ENCODE measurements at regions not wholly inside any gene's neighbourhood (a gene's known extent, or its start where the extent isn't known, plus 50 kb on each side); places are given as distances from the start of the nearest gene placed in this dataset.

DNA sequence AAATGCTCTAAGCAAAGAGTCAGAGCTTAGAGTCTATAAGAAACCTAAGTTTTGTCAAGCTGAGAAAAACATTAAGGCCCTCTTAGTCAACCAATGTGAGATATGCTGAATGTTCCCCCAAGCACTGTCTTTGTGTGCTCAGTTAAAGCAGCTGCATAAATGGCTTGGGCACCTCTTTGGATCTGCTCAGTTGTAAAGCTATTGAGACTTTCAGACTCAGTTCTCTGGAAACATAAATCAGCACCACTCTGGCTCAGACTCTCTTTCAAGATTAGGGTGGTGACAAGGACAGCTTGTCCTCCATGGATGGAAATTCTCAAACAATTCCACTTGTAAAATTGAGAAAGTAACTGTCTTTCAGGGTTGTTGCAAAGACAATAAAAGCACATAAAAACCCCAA, 807.9 kb downstream of the PRELID2 start:
- Histone ChIP-seq H3K9me3 (ENCODE audit: control insufficient read depth, insufficient read depth, low read depth, low read length) (no peaks in the 10 kb centered on the region), H3K27ac (ENCODE audit: low read length) (no peak overlapping the region), H3K36me3 (ENCODE audit: control insufficient read depth, insufficient read depth, low read length) (no peaks in the 10 kb centered on the region), H3K27me3 (ENCODE audit: control insufficient read depth, insufficient read depth, low read length) (no peaks in the 10 kb centered on the region), H3K4me1 (ENCODE audit: control insufficient read depth, insufficient read depth, low read length) (no peaks in the 10 kb centered on the region), H3K4me3 (ENCODE audit: low read depth in 2 of 2, low read length in 2 of 2) (no peak overlapping the region)
- no TSS peak for BruUV-seq (replicated peaks)
- intact Hi-C loops (cut with micrococcal nuclease; ENCODE audit: unreplicated experiment), result no loop called here
- CTCF ChIA-PET, result no interaction called here
- in situ Hi-C loops (cut with HindIII; ENCODE audit: low pct_unique_long_range_greater_than_20kb, low sequenced_read_pairs), result no loop called here
- DNase-seq (ENCODE audit: low read depth, low spot score), result no peak
- TF ChIP-seq TCF7L2 (IDR thresholded peaks at IDR 0.05; ENCODE audit: low read depth, low read length) (no peak), POLR2AphosphoS5 (IDR thresholded peaks at IDR 0.05; ENCODE audit: low read depth, low read length) (no peak), SIN3A (IDR thresholded peaks at IDR 0.05; ENCODE audit: borderline replicate concordance, insufficient read depth, low read depth, low read length) (no peak)
- TF ChIP-seq, protein P1, sequence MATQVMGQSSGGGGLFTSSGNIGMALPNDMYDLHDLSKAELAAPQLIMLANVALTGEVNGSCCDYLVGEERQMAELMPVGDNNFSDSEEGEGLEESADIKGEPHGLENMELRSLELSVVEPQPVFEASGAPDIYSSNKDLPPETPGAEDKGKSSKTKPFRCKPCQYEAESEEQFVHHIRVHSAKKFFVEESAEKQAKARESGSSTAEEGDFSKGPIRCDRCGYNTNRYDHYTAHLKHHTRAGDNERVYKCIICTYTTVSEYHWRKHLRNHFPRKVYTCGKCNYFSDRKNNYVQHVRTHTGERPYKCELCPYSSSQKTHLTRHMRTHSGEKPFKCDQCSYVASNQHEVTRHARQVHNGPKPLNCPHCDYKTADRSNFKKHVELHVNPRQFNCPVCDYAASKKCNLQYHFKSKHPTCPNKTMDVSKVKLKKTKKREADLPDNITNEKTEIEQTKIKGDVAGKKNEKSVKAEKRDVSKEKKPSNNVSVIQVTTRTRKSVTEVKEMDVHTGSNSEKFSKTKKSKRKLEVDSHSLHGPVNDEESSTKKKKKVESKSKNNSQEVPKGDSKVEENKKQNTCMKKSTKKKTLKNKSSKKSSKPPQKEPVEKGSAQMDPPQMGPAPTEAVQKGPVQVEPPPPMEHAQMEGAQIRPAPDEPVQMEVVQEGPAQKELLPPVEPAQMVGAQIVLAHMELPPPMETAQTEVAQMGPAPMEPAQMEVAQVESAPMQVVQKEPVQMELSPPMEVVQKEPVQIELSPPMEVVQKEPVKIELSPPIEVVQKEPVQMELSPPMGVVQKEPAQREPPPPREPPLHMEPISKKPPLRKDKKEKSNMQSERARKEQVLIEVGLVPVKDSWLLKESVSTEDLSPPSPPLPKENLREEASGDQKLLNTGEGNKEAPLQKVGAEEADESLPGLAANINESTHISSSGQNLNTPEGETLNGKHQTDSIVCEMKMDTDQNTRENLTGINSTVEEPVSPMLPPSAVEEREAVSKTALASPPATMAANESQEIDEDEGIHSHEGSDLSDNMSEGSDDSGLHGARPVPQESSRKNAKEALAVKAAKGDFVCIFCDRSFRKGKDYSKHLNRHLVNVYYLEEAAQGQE (IDR thresholded peaks at IDR 0.05; ENCODE audit: insufficient read depth in 1 of 2, low read depth in 2 of 2, low read length in 1 of 2), result no peak
- TF ChIP-seq, protein P2, sequence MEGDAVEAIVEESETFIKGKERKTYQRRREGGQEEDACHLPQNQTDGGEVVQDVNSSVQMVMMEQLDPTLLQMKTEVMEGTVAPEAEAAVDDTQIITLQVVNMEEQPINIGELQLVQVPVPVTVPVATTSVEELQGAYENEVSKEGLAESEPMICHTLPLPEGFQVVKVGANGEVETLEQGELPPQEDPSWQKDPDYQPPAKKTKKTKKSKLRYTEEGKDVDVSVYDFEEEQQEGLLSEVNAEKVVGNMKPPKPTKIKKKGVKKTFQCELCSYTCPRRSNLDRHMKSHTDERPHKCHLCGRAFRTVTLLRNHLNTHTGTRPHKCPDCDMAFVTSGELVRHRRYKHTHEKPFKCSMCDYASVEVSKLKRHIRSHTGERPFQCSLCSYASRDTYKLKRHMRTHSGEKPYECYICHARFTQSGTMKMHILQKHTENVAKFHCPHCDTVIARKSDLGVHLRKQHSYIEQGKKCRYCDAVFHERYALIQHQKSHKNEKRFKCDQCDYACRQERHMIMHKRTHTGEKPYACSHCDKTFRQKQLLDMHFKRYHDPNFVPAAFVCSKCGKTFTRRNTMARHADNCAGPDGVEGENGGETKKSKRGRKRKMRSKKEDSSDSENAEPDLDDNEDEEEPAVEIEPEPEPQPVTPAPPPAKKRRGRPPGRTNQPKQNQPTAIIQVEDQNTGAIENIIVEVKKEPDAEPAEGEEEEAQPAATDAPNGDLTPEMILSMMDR (IDR thresholded peaks at IDR 0.05), result no peak
- POLR2A ChIA-PET, result no interaction called here
- ATAC-seq, result no peak

- no TSS peak for BruUV-seq (replicated peaks)
- ChIA-PET POLR2A (no interaction called here), CTCF (no interaction called here)
- Histone ChIP-seq H3K4me3 (ENCODE audit: low read depth in 2 of 2, low read length in 2 of 2) (no peak overlapping the region), H3K27me3 (ENCODE audit: control insufficient read depth, insufficient read depth, low read length) (no peaks in the 10 kb centered on the region), H3K9me3 (ENCODE audit: control insufficient read depth, insufficient read depth, low read depth, low read length) (no peaks in the 10 kb centered on the region), H3K36me3 (ENCODE audit: control insufficient read depth, insufficient read depth, low read length) (no peaks in the 10 kb centered on the region), H3K4me1 (ENCODE audit: control insufficient read depth, insufficient read depth, low read length) (no peaks in the 10 kb centered on the region), H3K27ac (ENCODE audit: low read length) (no peak overlapping the region)
- TF ChIP-seq, protein P1 (IDR thresholded peaks at IDR 0.05; ENCODE audit: insufficient read depth in 1 of 2, low read depth in 2 of 2, low read length in 1 of 2), result no peak
- TF ChIP-seq TCF7L2 (IDR thresholded peaks at IDR 0.05; ENCODE audit: low read depth, low read length) (no peak), SIN3A (IDR thresholded peaks at IDR 0.05; ENCODE audit: borderline replicate concordance, insufficient read depth, low read depth, low read length) (no peak), POLR2AphosphoS5 (IDR thresholded peaks at IDR 0.05; ENCODE audit: low read depth, low read length) (no peak)
- TF ChIP-seq, protein P2 (IDR thresholded peaks at IDR 0.05), result no peak
- ATAC-seq (no peak), DNase-seq (ENCODE audit: low read depth, low spot score) (no peak)
- intact Hi-C loops (cut with micrococcal nuclease; ENCODE audit: unreplicated experiment) (no loop called here), in situ Hi-C loops (cut with HindIII; ENCODE audit: low pct_unique_long_range_greater_than_20kb, low sequenced_read_pairs) (no loop called here)
These were observed 809.4 kb downstream of the PRELID2 start for GRCh38 chr5:145025775-145026174.
